Fibroblast of lung (primary cell): ENCODE measurements at regions not wholly inside any gene's neighbourhood (a gene's known extent, or its start where the extent isn't known, plus 50 kb on each side); places are given as distances from the start of the nearest gene placed in this dataset.

ENCODE experiments used
- DNase-seq, 2 donors: peaks; one replicate each; pipeline versions ENCODE4 v3.0.0 to v3.0.0-alpha.2; 2010; ENCODE audit warnings: low read depth in 2 of 2
- H2AFZ ChIP-seq: 2 replicates; pipeline ENCODE4 v1.5.1; 2012; ENCODE audit warnings: low read length, control low read depth, inconsistent platforms
- H3K27ac ChIP-seq: 2 replicates; pipeline ENCODE4 v1.5.1; 2011; ENCODE audit warnings: low read length, control low read depth; ENCODE audit not compliant: insufficient read depth
- H3K27me3 ChIP-seq: 2 replicates; pipeline ENCODE4 v1.5.1; 2011; ENCODE audit warnings: mild to moderate bottlenecking, low read length; ENCODE audit not compliant: control insufficient read depth, insufficient read depth
- H3K36me3 ChIP-seq: 2 replicates; pipeline ENCODE4 v1.5.1; 2011; ENCODE audit warnings: low read length; ENCODE audit not compliant: control insufficient read depth, insufficient read depth
- H3K4me1 ChIP-seq: 2 replicates; pipeline ENCODE4 v1.5.1; 2011; ENCODE audit warnings: low read length; ENCODE audit not compliant: control insufficient read depth, insufficient read depth; ENCODE audit errors: extremely low read depth
- H3K4me2 ChIP-seq: 2 replicates; pipeline ENCODE4 v1.5.1; 2011; ENCODE audit warnings: low read length, control low read depth; ENCODE audit not compliant: insufficient read depth; ENCODE audit errors: extremely low read depth
- H3K4me3 ChIP-seq, 4 experiments: fragments of 200-600 bp in 1 of 4; sonication (generic) in 1 of 4; replicated peaks in 1 of 4; 2 replicates each; pipeline ENCODE4 v1.5.1; 2011 to 2016; ENCODE audit warnings: low read length in 4 of 4, low read depth in 3 of 4, mild to moderate bottlenecking in 3 of 4, control low read depth in 2 of 4, inconsistent platforms in 1 of 4, mixed read lengths in 1 of 4; ENCODE audit not compliant: insufficient read depth in 1 of 4; ENCODE audit errors: control extremely low read depth in 1 of 4
- H3K79me2 ChIP-seq: 2 replicates; pipeline ENCODE4 v1.5.1; 2012; ENCODE audit warnings: mild to moderate bottlenecking, low read length, inconsistent platforms; ENCODE audit not compliant: control insufficient read depth, insufficient read depth
- H3K9ac ChIP-seq: 2 replicates; pipeline ENCODE4 v1.5.1; 2011; ENCODE audit warnings: mild to moderate bottlenecking, low read length, control low read depth; ENCODE audit not compliant: insufficient read depth
- H3K9me3 ChIP-seq: 2 replicates; pipeline ENCODE4 v1.5.1; 2012; ENCODE audit warnings: low read depth, low read length; ENCODE audit not compliant: control insufficient read depth, insufficient read depth
- H4K20me1 ChIP-seq: 2 replicates; pipeline ENCODE4 v1.5.1; 2011; ENCODE audit warnings: low read length; ENCODE audit not compliant: control insufficient read depth, insufficient read depth; ENCODE audit errors: extremely low read depth
- CTCF ChIP-seq, 2 donors: IDR thresholded peaks in 1 of 2; conservative IDR thresholded peaks in 1 of 2; 1 replicate in 1 of 2; 2 replicates in 1 of 2; pipeline ENCODE4 v1.5.1; 2011 to 2012; ENCODE audit warnings: low read length in 2 of 2, control low read depth in 1 of 2, inconsistent platforms in 1 of 2, low read depth in 1 of 2, mild to moderate bottlenecking in 1 of 2
- EZH2 ChIP-seq: IDR thresholded peaks from 2 replicates; pipeline ENCODE4 v1.5.1; 2012; ENCODE audit warnings: low read length, control low read depth, mild to moderate bottlenecking; ENCODE audit errors: missing control alignments

GRCh38 chr2:194176134-194176533 is 1480.9 kb upstream of the SLC39A10 start:
- Histone ChIP-seq H3K27ac (no peak overlapping the region), H3K79me2 (no peaks in the 10 kb centered on the region), H3K36me3 (no peaks in the 10 kb centered on the region), H2AFZ (no peak overlapping the region), H3K27me3 (no peaks in the 10 kb centered on the region), H3K9ac (no peak overlapping the region), H3K4me1 (no peaks in the 10 kb centered on the region), H4K20me1 (no peaks in the 10 kb centered on the region), H3K4me2 (no peak overlapping the region), H3K4me3 (no peak overlapping the region), H3K9me3 (no peaks in the 10 kb centered on the region)
- no peak for DNase-seq
- TF ChIP-seq EZH2 = no peak
- TF ChIP-seq CTCF (conservative IDR thresholded peaks at IDR 0.05 in 1 of 2, IDR thresholded peaks at IDR 0.05 in 1 of 2; ENCODE audit: low read depth in 1 of 2, low read length in 2 of 2) = no peak

GRCh38 chr2:194166818-194167217 is 1490.2 kb upstream of the SLC39A10 start:
- Histone ChIP-seq H3K4me2 (no peak overlapping the region), H3K9me3 (no peaks in the 10 kb centered on the region), H3K27ac (no peak overlapping the region), H3K79me2 (no peaks in the 10 kb centered on the region), H3K27me3 (no peaks in the 10 kb centered on the region), H3K4me3 (no peak overlapping the region), H4K20me1 (no peaks in the 10 kb centered on the region), H3K4me1 (no peaks in the 10 kb centered on the region), H3K9ac (no peak overlapping the region), H2AFZ (no peak overlapping the region), H3K36me3 (no peaks in the 10 kb centered on the region)
- TF ChIP-seq EZH2 (no peak), CTCF (conservative IDR thresholded peaks at IDR 0.05 in 1 of 2, IDR thresholded peaks at IDR 0.05 in 1 of 2; ENCODE audit: low read depth in 1 of 2, low read length in 2 of 2) (peak; percentile 15 to 41)
- DNase-seq = peak; percentile 4 to 20

GRCh38 chr2:194155431-194155830 is 1501.6 kb upstream of the SLC39A10 start:
- Histone ChIP-seq H2AFZ (no peak overlapping the region), H3K27ac (no peak overlapping the region), H3K79me2 (no peaks in the 10 kb centered on the region), H3K9ac (no peak overlapping the region), H3K27me3 (no peaks in the 10 kb centered on the region), H3K36me3 (no peaks in the 10 kb centered on the region), H3K4me2 (no peak overlapping the region), H4K20me1 (no peaks in the 10 kb centered on the region), H3K4me1 (no peaks in the 10 kb centered on the region), H3K4me3 (no peak overlapping the region), H3K9me3 (no peaks in the 10 kb centered on the region)
- TF ChIP-seq CTCF (conservative IDR thresholded peaks at IDR 0.05 in 1 of 2, IDR thresholded peaks at IDR 0.05 in 1 of 2; ENCODE audit: low read depth in 1 of 2, low read length in 2 of 2) = no peak
- TF ChIP-seq EZH2 = no peak
- no peak for DNase-seq
